ENCODE measurements at regions not wholly inside any gene's neighbourhood (a gene's known extent, or its start where the extent isn't known, plus 50 kb on each side); places are given as distances from the start of the nearest gene placed in this dataset.

GRCh38 chr3:24881239-24881638, 386.6 kb upstream of the THRB start:
- no peak for TF ChIP-seq CTCF (IDR thresholded peaks at IDR 0.05)
- intact Hi-C loops (cut with micrococcal nuclease), result no loop called here
- Mint-ChIP-seq H3K36me3 (no peaks in the 10 kb centered on the region), H3K27me3 (ENCODE audit: low read depth in 3 of 3) (no peaks in the 10 kb centered on the region), H3K9me3 (peaks cover 0 to 9% (median 4%) of the 10 kb centered on the region in 7 donors), H3K4me3 (no peak overlapping the region), H3K4me1 (no peaks in the 10 kb centered on the region), H3K27ac (peak overlapping the region in 1 of 7 donors; percentile 13)
- Histone ChIP-seq H3K27me3 (ENCODE audit: control insufficient read depth in 2 of 2, insufficient read depth in 2 of 2, low read length in 2 of 2) (no peaks in the 10 kb centered on the region), H2AFZ (ENCODE audit: insufficient read depth, low read depth, low read length, poor library complexity, severe bottlenecking) (no peak overlapping the region), H3K4me3 (replicated peaks in 1 of 3; ENCODE audit: low read depth in 2 of 3, low read length in 3 of 3) (no peak overlapping the region), H3K27ac (ENCODE audit: low read depth in 1 of 2, low read length in 2 of 2) (no peak overlapping the region), H3K4me2 (replicated peaks; ENCODE audit: extremely low read depth, low read length, poor library complexity, severe bottlenecking) (no peak overlapping the region), H4K20me1 (ENCODE audit: insufficient read depth, low read length) (no peaks in the 10 kb centered on the region), H3K9me3 (replicated peaks in 1 of 2; ENCODE audit: control insufficient read depth in 1 of 2, insufficient read depth in 1 of 2, low read length in 2 of 2) (peaks cover 6% of the 10 kb centered on the region in 2 donors), H3K36me3 (replicated peaks in 1 of 2; ENCODE audit: control insufficient read depth in 1 of 2, insufficient read depth in 2 of 2, low read length in 2 of 2) (no peaks in the 10 kb centered on the region), H3K79me2 (ENCODE audit: insufficient read depth, low read length) (no peaks in the 10 kb centered on the region), H3K9ac (ENCODE audit: insufficient read depth, low read length, poor library complexity, severe bottlenecking) (no peak overlapping the region), H3K4me1 (ENCODE audit: control insufficient read depth in 1 of 2, insufficient read depth in 2 of 2, low read length in 2 of 2) (no peaks in the 10 kb centered on the region)
- WGBS (ENCODE audit: insufficient coverage), result no CpG with 5 or more reads among the region's 2 CpGs
- no peak for DNase-seq

- H3K4me3 ChIP-seq (replicated peaks in 1 of 3; ENCODE audit: low read depth in 2 of 3, low read length in 3 of 3), result no peak overlapping the region
- H3K4me2 ChIP-seq (replicated peaks; ENCODE audit: extremely low read depth, low read length, poor library complexity, severe bottlenecking), result no peak overlapping the region
- H3K27me3 ChIP-seq (ENCODE audit: control insufficient read depth in 2 of 2, insufficient read depth in 2 of 2, low read length in 2 of 2), result no peaks in the 10 kb centered on the region
- H3K4me1 ChIP-seq (ENCODE audit: control insufficient read depth in 1 of 2, insufficient read depth in 2 of 2, low read length in 2 of 2), result no peaks in the 10 kb centered on the region
- H3K27ac ChIP-seq (ENCODE audit: low read depth in 1 of 2, low read length in 2 of 2), result no peak overlapping the region
- H3K9me3 ChIP-seq (replicated peaks in 1 of 2; ENCODE audit: control insufficient read depth in 1 of 2, insufficient read depth in 1 of 2, low read length in 2 of 2), result no peaks in the 10 kb centered on the region
- no peaks in the 10 kb centered on the region for H3K36me3 ChIP-seq (replicated peaks in 1 of 2; ENCODE audit: control insufficient read depth in 1 of 2, insufficient read depth in 2 of 2, low read length in 2 of 2)
- H3K27me3 Mint-ChIP-seq (ENCODE audit: low read depth in 3 of 3), result no peaks in the 10 kb centered on the region
- H4K20me1 ChIP-seq (ENCODE audit: insufficient read depth, low read length), result no peaks in the 10 kb centered on the region
- no peak overlapping the region for H3K27ac Mint-ChIP-seq
- no peak overlapping the region for H3K9ac ChIP-seq (ENCODE audit: insufficient read depth, low read length, poor library complexity, severe bottlenecking)
- no peak for DNase-seq
- no peak overlapping the region for H2AFZ ChIP-seq (ENCODE audit: insufficient read depth, low read depth, low read length, poor library complexity, severe bottlenecking)
- H3K4me1 Mint-ChIP-seq, result no peaks in the 10 kb centered on the region
- H3K4me3 Mint-ChIP-seq, result no peak overlapping the region
- H3K79me2 ChIP-seq (ENCODE audit: insufficient read depth, low read length), result no peaks in the 10 kb centered on the region
- peaks cover 0 to 4% (median 0%) of the 10 kb centered on the region in 7 donors for H3K9me3 Mint-ChIP-seq
- no peak for TF ChIP-seq CTCF (IDR thresholded peaks at IDR 0.05)
- 100% methylated on average over 2 of the region's 5 CpGs for WGBS (ENCODE audit: insufficient coverage)
- intact Hi-C loops (cut with micrococcal nuclease), result no loop called here
- H3K36me3 Mint-ChIP-seq, result no peaks in the 10 kb centered on the region
Observed at GRCh38 chr3:24886501-24886900, 391.9 kb upstream of the THRB start.

Data from CD14-positive monocyte (primary cell).